GM21390 (cell line): ENCODE measurements at regions not wholly inside any gene's neighbourhood (a gene's known extent, or its start where the extent isn't known, plus 50 kb on each side); places are given as distances from the start of the nearest gene placed in this dataset.
"Not testable (repeated sequence)": the region's sequence is repeated elsewhere in the genome, so short reads cannot be mapped to it uniquely, and the experiment has no call there.

Experiments used
- ATAC-seq: cut with Tn5 transposase; IDR thresholded peaks from one replicate; pipeline ENCODE4 v1.9.1; 2021; ENCODE audit not compliant: unreplicated experiment

GRCh38 chr6:23531666-23532065, 594.3 kb upstream of the NRSN1 start:
- no peak for ATAC-seq

GRCh38 chr6:23532227-23532626, 593.8 kb upstream of the NRSN1 start:
- no peak for ATAC-seq

- ATAC-seq = no peak
Observed at GRCh38 chr6:23533311-23533710, 592.7 kb upstream of the NRSN1 start.

GRCh38 chr6:23533944-23534343, 592.1 kb upstream of the NRSN1 start:
- ATAC-seq = no peak

GRCh38 chr6:23534351-23534750, 591.7 kb upstream of the NRSN1 start:
- no peak for ATAC-seq

GRCh38 chr6:23535101-23535500, 590.9 kb upstream of the NRSN1 start:
- no peak for ATAC-seq

GRCh38 chr6:23537828-23538227, 588.2 kb upstream of the NRSN1 start:
- ATAC-seq = no peak

GRCh38 chr6:23547851-23548250, 578.2 kb upstream of the NRSN1 start:
- ATAC-seq = no peak

- not testable (repeated sequence) for ATAC-seq
Observed at GRCh38 chr6:23554953-23555352, 571.1 kb upstream of the NRSN1 start.

GRCh38 chr6:23559587-23560343, 566.2 kb upstream of the NRSN1 start:
- ATAC-seq = no peak

- no peak for ATAC-seq
Observed at GRCh38 chr6:23561732-23562131, 564.3 kb upstream of the NRSN1 start.

GRCh38 chr6:23562554-23562953, 563.5 kb upstream of the NRSN1 start:
- ATAC-seq = no peak

GRCh38 chr6:23563323-23563722, 562.7 kb upstream of the NRSN1 start:
- ATAC-seq = no peak

- no peak for ATAC-seq
Observed at GRCh38 chr6:23566418-23566817, 559.6 kb upstream of the NRSN1 start.

- ATAC-seq = no peak
Observed at GRCh38 chr6:23568292-23568691, 557.7 kb upstream of the NRSN1 start.

- no peak for ATAC-seq
Observed at GRCh38 chr6:23584134-23584763, 541.8 kb upstream of the NRSN1 start.

GRCh38 chr6:23587582-23587981, 538.4 kb upstream of the NRSN1 start:
- ATAC-seq = no peak

GRCh38 chr6:23589811-23590210, 536.2 kb upstream of the NRSN1 start:
- no peak for ATAC-seq

- no peak for ATAC-seq
Observed at GRCh38 chr6:23590498-23591126, 535.4 kb upstream of the NRSN1 start.

- ATAC-seq = no peak
Observed at GRCh38 chr6:23591761-23592160, 534.3 kb upstream of the NRSN1 start.

- ATAC-seq = no peak
Observed at GRCh38 chr6:23600118-23600517, 525.9 kb upstream of the NRSN1 start.

- ATAC-seq = no peak
Observed at GRCh38 chr6:23601811-23602345, 524.1 kb upstream of the NRSN1 start.
